SK-N-SH (cell line): ENCODE measurements at regions not wholly inside any gene's neighbourhood (a gene's known extent, or its start where the extent isn't known, plus 50 kb on each side); places are given as distances from the start of the nearest gene placed in this dataset.

ENCODE experiments used
- CTCF ChIA-PET: fragments of 300-600, 350-600 bp; formaldehyde crosslinking; extraction: SDS; loops from one replicate; lab custom pipeline; 2021; lab: Yijun Ruan, JAX
- POLR2A ChIA-PET: fragments of 350-600 bp; sonication (Branson Sonifier 250); formaldehyde crosslinking; extraction: SDS; loops from one replicate; lab custom pipeline; 2020; ENCODE audit warnings: antibody characterized with exemption, inconsistent platforms; lab: Yijun Ruan, JAX
- DNase-seq: peaks from one replicate; pipeline ENCODE4 v3.0.0; 2012
- H2AFZ ChIP-seq: fragments of 200-600 bp; sonication (generic); 2 replicates; pipeline ENCODE4 v1.8.1; 2016; ENCODE audit warnings: antibody characterized with exemption, mild to moderate bottlenecking, low read depth
- H3F3A ChIP-seq: fragments of 200-600 bp; sonication (generic); replicated peaks from 2 replicates; pipeline ENCODE3; 2016; ENCODE audit warnings: antibody characterized with exemption, mild to moderate bottlenecking; ENCODE audit not compliant: insufficient read depth
- H3K27ac ChIP-seq, 2 experiments: fragments of 200-500 bp in 1 of 2; fragments of 200-600 bp in 1 of 2; sonication (Bioruptor generic) in 1 of 2; sonication (generic), shearing (Covaris generic) in 1 of 2; 2 replicates each; pipeline versions ENCODE4 v1.5.1 to v1.6.1; 2014 to 2016; ENCODE audit warnings: low read depth in 2 of 2, inconsistent platforms in 1 of 2, low read length in 1 of 2, mild to moderate bottlenecking in 1 of 2, mixed read lengths in 1 of 2
- H3K27me3 ChIP-seq: fragments of 200-600 bp; sonication (generic), shearing (Covaris generic); 2 replicates; pipeline ENCODE4 v1.6.1; 2016; ENCODE audit warnings: mixed run types; ENCODE audit not compliant: insufficient read depth
- H3K36me3 ChIP-seq, 2 experiments: fragments of 200-500 bp in 1 of 2; fragments of 200-600 bp in 1 of 2; sonication (Bioruptor generic) in 1 of 2; sonication (generic) in 1 of 2; replicated peaks in 1 of 2; 2 replicates each; pipeline versions ENCODE3 to v1.5.1; 2014 to 2016; ENCODE audit warnings: low read length in 1 of 2, mild to moderate bottlenecking in 1 of 2; ENCODE audit not compliant: insufficient read depth in 2 of 2, control insufficient read depth in 1 of 2
- H3K4me1 ChIP-seq, 2 experiments: fragments of 200-500 bp in 1 of 2; fragments of 200-600 bp in 1 of 2; sonication (Bioruptor generic) in 1 of 2; sonication (generic), shearing (Covaris generic) in 1 of 2; 2 replicates each; pipeline versions ENCODE4 v1.5.1 to v1.6.1; 2014 to 2016; ENCODE audit warnings: low read depth in 1 of 2, low read length in 1 of 2, mixed run types in 1 of 2; ENCODE audit not compliant: insufficient read depth in 2 of 2, control insufficient read depth in 1 of 2
- H3K4me2 ChIP-seq: fragments of 200-600 bp; sonication (generic), shearing (Covaris generic); 2 replicates; pipeline ENCODE4 v1.6.1; 2017; ENCODE audit warnings: mixed run types
- H3K4me3 ChIP-seq, 2 experiments: fragments of 200-500 bp in 1 of 2; fragments of 200-600 bp in 1 of 2; sonication (Bioruptor generic) in 1 of 2; sonication (generic), shearing (Covaris generic) in 1 of 2; 2 replicates each; pipeline versions ENCODE4 v1.5.1 to v1.8.1; 2014 to 2016; ENCODE audit warnings: low read depth in 2 of 2, inconsistent platforms in 1 of 2, low read length in 1 of 2, mild to moderate bottlenecking in 1 of 2, mixed read lengths in 1 of 2, moderate library complexity in 1 of 2
- H3K79me2 ChIP-seq: fragments of 200-600 bp; sonication (generic); 2 replicates; pipeline ENCODE4 v1.8.1; 2017; ENCODE audit warnings: mild to moderate bottlenecking; ENCODE audit not compliant: insufficient read depth
- H3K9ac ChIP-seq: fragments of 200-600 bp; sonication (generic); 2 replicates; pipeline ENCODE4 v1.6.1; 2017; ENCODE audit warnings: mixed run types
- H3K9me2 ChIP-seq: fragments of 200-600 bp; sonication (generic); 2 replicates; pipeline ENCODE4 v1.6.1; 2017; ENCODE audit warnings: mixed run types
- H3K9me3 ChIP-seq: fragments of 200-600 bp; sonication (generic); 2 replicates; pipeline ENCODE4 v1.6.1; 2017; ENCODE audit warnings: mixed run types, mild to moderate bottlenecking, moderate library complexity
- H4K20me1 ChIP-seq: fragments of 200-600 bp; sonication (generic); 2 replicates; pipeline ENCODE4 v1.6.1; 2017; ENCODE audit warnings: mild to moderate bottlenecking, mixed run types; ENCODE audit not compliant: insufficient read depth
- CHD2 ChIP-seq: fragments of 150-350 bp; IDR thresholded peaks from 2 replicates; pipeline ENCODE4 v1.6.1; 2018; ENCODE audit warnings: low read length; ENCODE audit not compliant: partially characterized antibody
- ELF1 ChIP-seq: IDR thresholded peaks from 2 replicates; pipeline ENCODE4 v1.4.0; 2012
- EZH2phosphoT487 ChIP-seq: fragments of 200-600 bp; sonication (generic); IDR thresholded peaks from 2 replicates; pipeline ENCODE4 v1.6.1; 2017; ENCODE audit warnings: low read depth, mixed run types, mild to moderate bottlenecking, antibody characterized with exemption, moderate library complexity, borderline replicate concordance
- FOXM1 ChIP-seq: IDR thresholded peaks from 2 replicates; pipeline ENCODE4 v1.4.0; 2012; ENCODE audit warnings: low read depth, mild to moderate bottlenecking
- GABPA ChIP-seq: IDR thresholded peaks from 2 replicates; pipeline ENCODE4 v1.4.0; 2012; ENCODE audit warnings: low read depth, mild to moderate bottlenecking
- MEF2A ChIP-seq: IDR thresholded peaks from 2 replicates; pipeline ENCODE4 v1.4.0; 2012; ENCODE audit warnings: low read depth, borderline replicate concordance
- MXI1 ChIP-seq: IDR thresholded peaks from 2 replicates; pipeline ENCODE4 v1.6.1; 2012; ENCODE audit warnings: mild to moderate bottlenecking, low read depth, low read length, improper control_type of control experiment
- NFIC ChIP-seq: IDR thresholded peaks from 2 replicates; pipeline ENCODE4 v1.4.0; 2012; ENCODE audit warnings: borderline replicate concordance
- NRF1 ChIP-seq: IDR thresholded peaks from 2 replicates; pipeline ENCODE4 v1.6.1; 2012; ENCODE audit warnings: low read depth, mild to moderate bottlenecking, low read length
- SIN3A ChIP-seq: IDR thresholded peaks from 2 replicates; pipeline ENCODE4 v1.6.1; 2012; ENCODE audit warnings: low read depth, mild to moderate bottlenecking, low read length, moderate library complexity, borderline replicate concordance
- SMC3 ChIP-seq: IDR thresholded peaks from 2 replicates; pipeline ENCODE4 v1.6.1; 2012; ENCODE audit warnings: low read depth, low read length, improper control_type of control experiment
- TCF12 ChIP-seq: IDR thresholded peaks from 2 replicates; pipeline ENCODE4 v1.4.0; 2012
- YY1 ChIP-seq: IDR thresholded peaks from 2 replicates; pipeline ENCODE4 v1.4.0; 2012; ENCODE audit warnings: low read depth, mild to moderate bottlenecking
- WGBS: methylation state at CpG from one replicate; pipeline ENCODE4 v1.1.6; 2017; ENCODE audit warnings: low lambda C conversion rate; 5-methylcytosine and 5-hydroxymethylcytosine counted together
- TF ChIP-seq, protein P1 (sequence below): fragments of 150-350 bp; IDR thresholded peaks from 2 replicates; pipeline ENCODE4 v1.6.1; 2017; ENCODE audit warnings: antibody characterized with exemption, low read length, low read depth, borderline replicate concordance
- TF ChIP-seq, protein P2 (sequence below): fragments of 200-600 bp; sonication (generic); IDR thresholded peaks from 2 replicates; pipeline ENCODE4 v1.6.1; 2017; ENCODE audit warnings: antibody characterized with exemption, mild to moderate bottlenecking, moderate library complexity
- TF ChIP-seq, protein P3 (sequence below): fragments of 150-350 bp; IDR thresholded peaks from 2 replicates; pipeline ENCODE4 v1.6.1; 2016; ENCODE audit warnings: mild to moderate bottlenecking, low read depth, low read length

DNA sequence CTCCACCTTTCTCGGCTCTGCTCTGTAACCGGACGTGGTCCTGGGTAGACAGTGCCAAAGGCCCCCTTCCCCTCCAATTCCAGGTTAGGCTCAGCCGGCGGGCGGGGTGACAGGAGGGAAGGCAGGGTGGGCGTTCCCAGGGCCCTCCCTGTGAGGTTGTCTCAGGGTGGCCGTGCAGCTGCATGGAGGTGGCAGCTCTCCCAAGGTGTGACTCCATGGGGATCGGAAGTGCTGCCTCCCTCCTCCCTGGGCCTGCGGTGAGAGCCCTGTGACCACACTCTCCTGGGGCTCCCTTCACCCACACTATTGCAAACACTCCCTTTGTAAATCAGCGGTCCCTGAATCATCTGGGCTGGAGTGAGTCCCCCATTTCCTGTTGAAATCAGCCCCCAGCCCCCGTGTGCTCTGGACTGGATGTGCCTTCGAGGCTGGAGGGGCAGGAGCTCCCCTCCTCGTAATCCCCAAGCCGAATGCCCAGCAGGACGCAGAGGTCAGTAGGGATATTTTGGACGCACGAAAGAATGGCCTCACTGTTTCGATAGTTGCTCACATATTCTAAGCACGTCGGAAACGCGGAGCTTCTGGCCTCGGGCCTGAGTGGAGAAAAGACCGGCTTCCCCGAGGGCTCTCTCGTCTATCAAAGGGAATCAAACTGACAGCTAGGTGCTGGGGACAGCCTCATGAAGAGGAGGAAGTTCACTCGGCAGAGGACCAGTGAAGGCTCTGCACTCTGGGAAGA is 107.6 kb upstream of the COL5A1 start:
- no peaks in the 10 kb centered on the region for H4K20me1 ChIP-seq
- no peaks in the 10 kb centered on the region for H3K79me2 ChIP-seq
- peaks cover 3 to 5% of the 10 kb centered on the region in 2 experiments; a peak in 2 of 4 replicates for H3K4me1 ChIP-seq
- no peak overlapping the region for H3K4me2 ChIP-seq
- peaks cover 6% of the 10 kb centered on the region; the same call in 1 of the 2 replicates for H3K9me3 ChIP-seq
- H3K9ac ChIP-seq = no peak overlapping the region
- no peak overlapping the region for H3K27ac ChIP-seq
- WGBS = 82% methylated on average over 17 of the region's 28 CpGs
- H3K4me3 ChIP-seq = no peak overlapping the region
- no peak overlapping the region for H2AFZ ChIP-seq
- TF ChIP-seq TCF12 = no peak
- POLR2A ChIA-PET = no interaction called here
- H3K9me2 ChIP-seq = no peaks in the 10 kb centered on the region
- DNase-seq = no peak
- H3F3A ChIP-seq = no peaks in the 10 kb centered on the region
- CTCF ChIA-PET = no interaction called here
- no peaks in the 10 kb centered on the region for H3K27me3 ChIP-seq
- no peaks in the 10 kb centered on the region for H3K36me3 ChIP-seq

DNA sequence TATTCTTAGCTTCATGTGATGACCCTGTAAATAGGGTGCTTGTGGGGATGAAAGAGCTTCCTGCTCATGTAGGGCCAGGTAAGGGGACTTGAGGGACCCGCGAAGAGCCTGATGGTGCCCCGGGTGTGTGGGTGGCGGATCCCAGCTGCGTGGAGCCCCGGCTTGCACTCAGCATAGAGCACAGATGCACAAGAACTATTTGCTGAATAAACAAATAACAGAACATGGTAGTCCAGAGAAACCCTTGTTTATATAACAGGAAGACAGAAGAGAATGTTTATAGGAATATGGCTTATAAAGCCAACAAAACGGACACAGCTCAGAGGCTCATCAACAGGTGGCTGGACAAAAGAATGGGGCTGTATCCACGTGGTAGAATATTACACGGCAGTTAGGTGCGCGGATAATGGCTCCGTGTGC is 106.9 kb upstream of the COL5A1 start:
- ChIA-PET POLR2A (no interaction called here), CTCF (no interaction called here)
- Histone ChIP-seq H3K9me2 (no peaks in the 10 kb centered on the region), H3F3A (no peaks in the 10 kb centered on the region), H4K20me1 (no peaks in the 10 kb centered on the region), H3K4me2 (no peak overlapping the region), H3K79me2 (no peaks in the 10 kb centered on the region), H3K4me1 (peaks cover 3 to 5% of the 10 kb centered on the region in 2 experiments; a peak in 2 of 4 replicates), H3K27me3 (no peaks in the 10 kb centered on the region), H3K4me3 (no peak overlapping the region), H2AFZ (no peak overlapping the region), H3K27ac (no peak overlapping the region), H3K9me3 (peaks cover 6% of the 10 kb centered on the region; the same call in 1 of the 2 replicates), H3K9ac (no peak overlapping the region), H3K36me3 (no peaks in the 10 kb centered on the region)
- 88% methylated on average over 12 of the region's 12 CpGs for WGBS
- TF ChIP-seq YY1 (no peak), FOXM1 (no peak), EZH2phosphoT487 (no peak), NRF1 (no peak), SIN3A (no peak), CHD2 (no peak), SMC3 (no peak), TCF12 (no peak), MEF2A (no peak), GABPA (no peak), MXI1 (no peak), ELF1 (no peak), NFIC (no peak)
- TF ChIP-seq, protein P1, sequence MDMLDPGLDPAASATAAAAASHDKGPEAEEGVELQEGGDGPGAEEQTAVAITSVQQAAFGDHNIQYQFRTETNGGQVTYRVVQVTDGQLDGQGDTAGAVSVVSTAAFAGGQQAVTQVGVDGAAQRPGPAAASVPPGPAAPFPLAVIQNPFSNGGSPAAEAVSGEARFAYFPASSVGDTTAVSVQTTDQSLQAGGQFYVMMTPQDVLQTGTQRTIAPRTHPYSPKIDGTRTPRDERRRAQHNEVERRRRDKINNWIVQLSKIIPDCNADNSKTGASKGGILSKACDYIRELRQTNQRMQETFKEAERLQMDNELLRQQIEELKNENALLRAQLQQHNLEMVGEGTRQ = no peak
- TF ChIP-seq, protein P2, sequence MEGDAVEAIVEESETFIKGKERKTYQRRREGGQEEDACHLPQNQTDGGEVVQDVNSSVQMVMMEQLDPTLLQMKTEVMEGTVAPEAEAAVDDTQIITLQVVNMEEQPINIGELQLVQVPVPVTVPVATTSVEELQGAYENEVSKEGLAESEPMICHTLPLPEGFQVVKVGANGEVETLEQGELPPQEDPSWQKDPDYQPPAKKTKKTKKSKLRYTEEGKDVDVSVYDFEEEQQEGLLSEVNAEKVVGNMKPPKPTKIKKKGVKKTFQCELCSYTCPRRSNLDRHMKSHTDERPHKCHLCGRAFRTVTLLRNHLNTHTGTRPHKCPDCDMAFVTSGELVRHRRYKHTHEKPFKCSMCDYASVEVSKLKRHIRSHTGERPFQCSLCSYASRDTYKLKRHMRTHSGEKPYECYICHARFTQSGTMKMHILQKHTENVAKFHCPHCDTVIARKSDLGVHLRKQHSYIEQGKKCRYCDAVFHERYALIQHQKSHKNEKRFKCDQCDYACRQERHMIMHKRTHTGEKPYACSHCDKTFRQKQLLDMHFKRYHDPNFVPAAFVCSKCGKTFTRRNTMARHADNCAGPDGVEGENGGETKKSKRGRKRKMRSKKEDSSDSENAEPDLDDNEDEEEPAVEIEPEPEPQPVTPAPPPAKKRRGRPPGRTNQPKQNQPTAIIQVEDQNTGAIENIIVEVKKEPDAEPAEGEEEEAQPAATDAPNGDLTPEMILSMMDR = no peak
- TF ChIP-seq, protein P3, sequence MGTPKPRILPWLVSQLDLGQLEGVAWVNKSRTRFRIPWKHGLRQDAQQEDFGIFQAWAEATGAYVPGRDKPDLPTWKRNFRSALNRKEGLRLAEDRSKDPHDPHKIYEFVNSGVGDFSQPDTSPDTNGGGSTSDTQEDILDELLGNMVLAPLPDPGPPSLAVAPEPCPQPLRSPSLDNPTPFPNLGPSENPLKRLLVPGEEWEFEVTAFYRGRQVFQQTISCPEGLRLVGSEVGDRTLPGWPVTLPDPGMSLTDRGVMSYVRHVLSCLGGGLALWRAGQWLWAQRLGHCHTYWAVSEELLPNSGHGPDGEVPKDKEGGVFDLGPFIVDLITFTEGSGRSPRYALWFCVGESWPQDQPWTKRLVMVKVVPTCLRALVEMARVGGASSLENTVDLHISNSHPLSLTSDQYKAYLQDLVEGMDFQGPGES = no peak
- DNase-seq = no peak
